ENCODE measurements at regions not wholly inside any gene's neighbourhood (a gene's known extent, or its start where the extent isn't known, plus 50 kb on each side); places are given as distances from the start of the nearest gene placed in this dataset.

DNA sequence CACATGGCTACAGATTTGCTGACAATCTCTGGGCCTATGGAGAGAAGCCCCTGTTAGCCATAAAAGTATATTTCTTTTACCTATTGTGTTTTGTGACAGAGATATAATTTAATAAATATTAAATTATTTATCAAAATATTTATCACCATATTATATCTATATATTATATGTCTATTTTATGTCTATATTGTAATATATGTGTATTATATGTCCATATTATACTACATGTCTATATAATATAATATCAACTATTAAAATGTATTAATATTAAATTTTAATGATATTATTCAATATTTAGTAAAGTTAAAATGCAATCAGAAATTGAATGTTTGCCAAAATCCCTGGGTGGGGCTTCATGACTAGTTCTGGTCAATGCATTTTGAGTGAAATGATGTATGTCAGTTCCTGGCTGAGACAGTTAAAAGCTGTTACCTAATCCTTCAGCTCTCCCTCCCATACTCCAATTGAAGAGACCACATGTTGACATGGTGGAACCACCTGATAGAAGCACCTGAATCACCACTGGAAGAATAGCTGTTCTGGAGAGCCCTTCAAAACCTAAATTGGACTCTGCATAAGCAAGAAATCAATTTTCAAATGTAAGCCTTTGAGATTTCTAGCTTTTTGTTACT is 357.3 kb upstream of the DDHD1 start:
- no peak overlapping the region for H2BK5ac ChIP-seq (ENCODE audit: insufficient read length, low read length)
- DNase-seq = no peak
- H2AK5ac ChIP-seq (ENCODE audit: insufficient read length, low read length) = no peak overlapping the region
- H4K20me1 ChIP-seq (ENCODE audit: control insufficient read depth, insufficient read depth, insufficient read length) = no peaks in the 10 kb centered on the region
- no peak overlapping the region for H3K4ac ChIP-seq (ENCODE audit: low read depth, low read length)
- no peaks in the 10 kb centered on the region for H3K27me3 ChIP-seq (ENCODE audit: insufficient read depth, low read length)
- H4K5ac ChIP-seq (ENCODE audit: insufficient read length, low read depth, low read length) = no peak overlapping the region
- H3K27ac ChIP-seq (ENCODE audit: insufficient read length, low read depth, low read length) = no peak overlapping the region
- H3K23ac ChIP-seq (ENCODE audit: insufficient read length, low read depth, low read length) = no peak overlapping the region
- no peaks in the 10 kb centered on the region for H3K79me1 ChIP-seq (ENCODE audit: insufficient read depth, low read depth, low read length, poor library complexity, severe bottlenecking)
- TF ChIP-seq, protein P1, sequence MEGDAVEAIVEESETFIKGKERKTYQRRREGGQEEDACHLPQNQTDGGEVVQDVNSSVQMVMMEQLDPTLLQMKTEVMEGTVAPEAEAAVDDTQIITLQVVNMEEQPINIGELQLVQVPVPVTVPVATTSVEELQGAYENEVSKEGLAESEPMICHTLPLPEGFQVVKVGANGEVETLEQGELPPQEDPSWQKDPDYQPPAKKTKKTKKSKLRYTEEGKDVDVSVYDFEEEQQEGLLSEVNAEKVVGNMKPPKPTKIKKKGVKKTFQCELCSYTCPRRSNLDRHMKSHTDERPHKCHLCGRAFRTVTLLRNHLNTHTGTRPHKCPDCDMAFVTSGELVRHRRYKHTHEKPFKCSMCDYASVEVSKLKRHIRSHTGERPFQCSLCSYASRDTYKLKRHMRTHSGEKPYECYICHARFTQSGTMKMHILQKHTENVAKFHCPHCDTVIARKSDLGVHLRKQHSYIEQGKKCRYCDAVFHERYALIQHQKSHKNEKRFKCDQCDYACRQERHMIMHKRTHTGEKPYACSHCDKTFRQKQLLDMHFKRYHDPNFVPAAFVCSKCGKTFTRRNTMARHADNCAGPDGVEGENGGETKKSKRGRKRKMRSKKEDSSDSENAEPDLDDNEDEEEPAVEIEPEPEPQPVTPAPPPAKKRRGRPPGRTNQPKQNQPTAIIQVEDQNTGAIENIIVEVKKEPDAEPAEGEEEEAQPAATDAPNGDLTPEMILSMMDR (conservative IDR thresholded peaks at IDR 0.05) = no peak
- H3T11ph ChIP-seq (ENCODE audit: low read length) = no peak overlapping the region
- H3K56ac ChIP-seq (ENCODE audit: insufficient read length, low read depth, low read length) = no peak overlapping the region
- no peaks in the 10 kb centered on the region for H3K79me2 ChIP-seq (ENCODE audit: insufficient read depth, low read length)
- 0 out of 4 replicates have a peak, but pooled peaks cover 0 to 2% of the 10 kb centered on the region in 2 experiments for H3K4me1 Mint-ChIP-seq
- H3K4me1 ChIP-seq (ENCODE audit: insufficient read depth, low read length) = no peaks in the 10 kb centered on the region
- no peak overlapping the region for H2AFZ ChIP-seq (ENCODE audit: low read length)
- no peaks in the 10 kb centered on the region for H3K27me3 Mint-ChIP-seq (ENCODE audit: low read depth)
- H2BK12ac ChIP-seq (ENCODE audit: insufficient read length, low read depth, low read length) = no peak overlapping the region
- H3K23me2 ChIP-seq (ENCODE audit: insufficient read length, low read depth, low read length, poor library complexity, severe bottlenecking) = no peaks in the 10 kb centered on the region
- H3K18ac ChIP-seq (ENCODE audit: insufficient read length, low read depth, low read length) = no peak overlapping the region
- no peak overlapping the region for H2BK120ac ChIP-seq (ENCODE audit: low read depth, low read length, poor library complexity, severe bottlenecking)
- no peak overlapping the region for H3K4me2 ChIP-seq (ENCODE audit: insufficient read depth, insufficient read length, low read length)
- H4K91ac ChIP-seq (ENCODE audit: insufficient read length, low read depth, low read length) = no peak overlapping the region
- H4K8ac ChIP-seq (replicated peaks; ENCODE audit: insufficient read length, low read depth, low read length) = no peak overlapping the region
- no peak overlapping the region for H3K9ac ChIP-seq (ENCODE audit: extremely low read depth, insufficient read length, low read length)
- no peak overlapping the region for H2BK15ac ChIP-seq (ENCODE audit: low read depth, low read length)
- H3K9me3 Mint-ChIP-seq = no peaks in the 10 kb centered on the region
- H3K4me3 Mint-ChIP-seq = no peak overlapping the region
- H3K27ac Mint-ChIP-seq = no peak overlapping the region
- no peaks in the 10 kb centered on the region for H3K36me3 Mint-ChIP-seq (ENCODE audit: insufficient read depth in 1 of 3, low read depth in 3 of 3)
- H3K14ac ChIP-seq (ENCODE audit: insufficient read depth, low read length) = no peak overlapping the region
- no peak overlapping the region for H2BK20ac ChIP-seq (ENCODE audit: low read depth, low read length, poor library complexity, severe bottlenecking)
- H3K9me3 ChIP-seq (ENCODE audit: control insufficient read depth, low read depth, low read length) = no peaks in the 10 kb centered on the region
